Left lung (tissue), 4 donors: ENCODE measurements at regions not wholly inside any gene's neighbourhood (a gene's known extent, or its start where the extent isn't known, plus 50 kb on each side); places are given as distances from the start of the nearest gene placed in this dataset.

Experiments used
- ATAC-seq: fragments of 200-7000 bp; cut with Tn5 transposase; one replicate; pipeline ENCODE4 v1.9.1; 2020; ENCODE audit warnings: moderate library complexity
- DNase-seq, 4 donors: peaks; one replicate each; pipeline ENCODE4 v3.0.0-alpha.2; 2013 to 2020
- H3K27ac ChIP-seq, 2 donors: fragments of 200-600 bp; sonication (generic) in 1 of 2; one replicate each; pipeline versions ENCODE4 v1.5.0 to v1.8.0; 2020 to 2021
- H3K27me3 ChIP-seq, 2 donors: fragments of 200-600 bp; sonication (generic) in 1 of 2; one replicate each; pipeline versions ENCODE4 v1.5.0 to v1.8.0; 2020 to 2021
- H3K36me3 ChIP-seq, 2 donors: fragments of 200-600 bp; sonication (generic) in 1 of 2; one replicate each; pipeline versions ENCODE4 v1.5.0 to v1.8.0; 2020 to 2021
- H3K4me1 ChIP-seq, 2 donors: fragments of 200-600 bp; one replicate each; pipeline ENCODE4 v1.8.0; 2021
- H3K4me3 ChIP-seq, 2 donors: fragments of 200-600 bp; sonication (generic) in 1 of 2; one replicate each; pipeline versions ENCODE4 v1.5.0 to v1.8.0; 2020 to 2021; ENCODE audit warnings: mild to moderate bottlenecking in 1 of 2
- H3K9me3 ChIP-seq, 2 donors: fragments of 200-600 bp; sonication (generic) in 1 of 2; one replicate each; pipeline versions ENCODE4 v1.5.0 to v1.8.0; 2020 to 2021
- intact Hi-C, 2 donors: fragments of 100-400 bp; cut with DNase I; formaldehyde crosslinking; loops; one replicate each; pipeline versions ENCODE4 v1.11.2 to v1.14.2; 2022
- TF ChIP-seq, protein P1 (sequence below), 2 donors: fragments of 200-600 bp; sonication (generic) in 1 of 2; IDR thresholded peaks; one replicate each; pipeline versions ENCODE4 v1.5.0 to v1.8.0; 2021; ENCODE audit warnings: antibody characterized with exemption in 2 of 2
- donor health status: DM: no; HTN: yes; CAD: no.
- donor health status: DM: no; HTN: no; CAD: no.

- intact Hi-C loops, result no loop called here
Measured at GRCh38 chr2:168320267-168320666, 72.9 kb upstream of the STK39 start.

DNA sequence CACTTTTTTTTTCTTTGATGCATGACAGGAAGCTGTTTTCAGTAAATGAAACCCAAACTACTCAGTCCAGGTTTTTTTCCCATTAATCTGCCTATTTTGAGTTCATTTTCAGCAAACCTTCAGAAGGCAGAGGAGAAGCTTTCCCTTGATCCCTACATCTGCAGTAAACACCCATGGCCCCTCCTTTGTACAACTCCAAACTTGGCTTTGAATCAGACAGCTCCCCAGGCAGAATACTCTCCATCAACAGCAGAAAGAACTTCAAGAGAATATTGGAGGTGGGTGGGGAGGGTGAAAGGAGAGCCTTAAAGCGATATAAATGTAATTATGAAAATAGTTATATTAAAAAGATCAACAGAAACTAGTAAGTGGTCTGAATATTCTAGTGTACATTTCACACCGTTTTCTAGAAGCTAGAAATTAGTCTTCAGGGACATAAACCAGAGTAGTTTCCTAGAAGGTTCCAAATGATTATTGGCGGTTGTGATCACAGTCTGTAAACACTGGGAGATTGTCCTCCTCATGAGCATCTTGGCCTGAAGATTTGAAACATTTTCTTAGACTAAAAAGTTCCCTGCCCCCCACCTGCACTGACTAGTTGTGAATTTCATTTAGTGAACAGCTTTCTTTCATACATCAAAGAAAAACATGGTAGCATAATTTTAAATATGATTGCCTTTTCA is 75.1 kb upstream of the STK39 start:
- Histone ChIP-seq H3K27ac (no peak overlapping the region), H3K36me3 (no peaks in the 10 kb centered on the region), H3K4me3 (no peak overlapping the region), H3K27me3 (peaks cover 0 to 3% of the 10 kb centered on the region in 2 donors), H3K9me3 (no peaks in the 10 kb centered on the region), H3K4me1 (no peaks in the 10 kb centered on the region)
- no peak for DNase-seq
- intact Hi-C loops, result no loop called here
- no peak for ATAC-seq
- TF ChIP-seq, protein P1, sequence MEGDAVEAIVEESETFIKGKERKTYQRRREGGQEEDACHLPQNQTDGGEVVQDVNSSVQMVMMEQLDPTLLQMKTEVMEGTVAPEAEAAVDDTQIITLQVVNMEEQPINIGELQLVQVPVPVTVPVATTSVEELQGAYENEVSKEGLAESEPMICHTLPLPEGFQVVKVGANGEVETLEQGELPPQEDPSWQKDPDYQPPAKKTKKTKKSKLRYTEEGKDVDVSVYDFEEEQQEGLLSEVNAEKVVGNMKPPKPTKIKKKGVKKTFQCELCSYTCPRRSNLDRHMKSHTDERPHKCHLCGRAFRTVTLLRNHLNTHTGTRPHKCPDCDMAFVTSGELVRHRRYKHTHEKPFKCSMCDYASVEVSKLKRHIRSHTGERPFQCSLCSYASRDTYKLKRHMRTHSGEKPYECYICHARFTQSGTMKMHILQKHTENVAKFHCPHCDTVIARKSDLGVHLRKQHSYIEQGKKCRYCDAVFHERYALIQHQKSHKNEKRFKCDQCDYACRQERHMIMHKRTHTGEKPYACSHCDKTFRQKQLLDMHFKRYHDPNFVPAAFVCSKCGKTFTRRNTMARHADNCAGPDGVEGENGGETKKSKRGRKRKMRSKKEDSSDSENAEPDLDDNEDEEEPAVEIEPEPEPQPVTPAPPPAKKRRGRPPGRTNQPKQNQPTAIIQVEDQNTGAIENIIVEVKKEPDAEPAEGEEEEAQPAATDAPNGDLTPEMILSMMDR (IDR thresholded peaks at IDR 0.05), result no peak

More at GRCh38 chr2:168320267-168320666, 72.9 kb upstream of the STK39 start:
- Histone ChIP-seq H3K36me3 (no peaks in the 10 kb centered on the region), H3K9me3 (no peaks in the 10 kb centered on the region), H3K4me3 (no peak overlapping the region), H3K27me3 (peaks cover 0 to 3% of the 10 kb centered on the region in 2 donors), H3K4me1 (no peaks in the 10 kb centered on the region), H3K27ac (no peak overlapping the region)
- TF ChIP-seq, protein P1 (IDR thresholded peaks at IDR 0.05), result no peak
- ATAC-seq (no peak), DNase-seq (no peak)

GRCh38 chr2:168323529-168324021 is 76.2 kb upstream of the STK39 start:
- Histone ChIP-seq H3K9me3 (no peaks in the 10 kb centered on the region), H3K27ac (no peak overlapping the region), H3K4me1 (no peaks in the 10 kb centered on the region), H3K36me3 (no peaks in the 10 kb centered on the region), H3K4me3 (no peak overlapping the region), H3K27me3 (peaks cover 0 to 3% of the 10 kb centered on the region in 2 donors)
- DNase-seq (no peak), ATAC-seq (no peak)
- intact Hi-C loops, result no loop called here
- TF ChIP-seq, protein P1 (IDR thresholded peaks at IDR 0.05), result no peak

GRCh38 chr2:168326572-168326971 is 79.2 kb upstream of the STK39 start:
- no peak for DNase-seq
- intact Hi-C loops, result no loop called here
- TF ChIP-seq, protein P1 (IDR thresholded peaks at IDR 0.05), result no peak
- Histone ChIP-seq H3K4me1 (no peaks in the 10 kb centered on the region), H3K4me3 (no peak overlapping the region), H3K36me3 (no peaks in the 10 kb centered on the region), H3K9me3 (peaks cover 0 to 22% of the 10 kb centered on the region in 2 donors), H3K27ac (no peak overlapping the region), H3K27me3 (peaks cover 0 to 3% of the 10 kb centered on the region in 2 donors)
- peak; percentile 26 for ATAC-seq

- DNase-seq, result no peak
- intact Hi-C loops, result no loop called here
Measured at GRCh38 chr2:168327328-168327727, 79.9 kb upstream of the STK39 start.

More at GRCh38 chr2:168327328-168327727, 79.9 kb upstream of the STK39 start:
- ATAC-seq, result no peak
- H3K36me3 ChIP-seq, result no peaks in the 10 kb centered on the region
- TF ChIP-seq, protein P1 (IDR thresholded peaks at IDR 0.05), result no peak
- H3K27ac ChIP-seq, result no peak overlapping the region
- peaks cover 0 to 26% of the 10 kb centered on the region in 2 donors for H3K9me3 ChIP-seq
- no peaks in the 10 kb centered on the region for H3K4me1 ChIP-seq
- peaks cover 0 to 3% of the 10 kb centered on the region in 2 donors for H3K27me3 ChIP-seq
- no peak overlapping the region for H3K4me3 ChIP-seq
